ENCODE measurements at regions not wholly inside any gene's neighbourhood (a gene's known extent, or its start where the extent isn't known, plus 50 kb on each side); places are given as distances from the start of the nearest gene placed in this dataset.

DNA sequence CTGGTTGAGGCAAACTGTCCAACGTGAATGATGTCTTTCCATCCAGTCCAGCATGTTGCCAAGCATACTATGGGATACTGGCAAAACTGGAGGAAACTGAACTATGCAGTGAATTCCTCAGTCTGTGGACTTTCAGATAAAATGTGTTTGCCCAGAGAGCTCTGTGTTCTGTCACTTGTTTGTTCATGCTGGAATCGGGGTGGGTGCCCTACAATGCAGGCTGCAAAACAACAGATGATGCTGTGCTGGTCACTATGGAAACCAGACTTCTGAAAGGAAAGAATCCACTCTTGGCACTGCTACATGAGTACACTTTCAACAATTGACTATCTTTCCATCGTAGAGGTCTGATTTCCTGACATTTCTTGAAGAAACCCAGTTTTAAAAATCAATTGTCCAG lies 272.5 kb upstream of the ARHGEF26 start:
- TF ChIP-seq, protein P1, sequence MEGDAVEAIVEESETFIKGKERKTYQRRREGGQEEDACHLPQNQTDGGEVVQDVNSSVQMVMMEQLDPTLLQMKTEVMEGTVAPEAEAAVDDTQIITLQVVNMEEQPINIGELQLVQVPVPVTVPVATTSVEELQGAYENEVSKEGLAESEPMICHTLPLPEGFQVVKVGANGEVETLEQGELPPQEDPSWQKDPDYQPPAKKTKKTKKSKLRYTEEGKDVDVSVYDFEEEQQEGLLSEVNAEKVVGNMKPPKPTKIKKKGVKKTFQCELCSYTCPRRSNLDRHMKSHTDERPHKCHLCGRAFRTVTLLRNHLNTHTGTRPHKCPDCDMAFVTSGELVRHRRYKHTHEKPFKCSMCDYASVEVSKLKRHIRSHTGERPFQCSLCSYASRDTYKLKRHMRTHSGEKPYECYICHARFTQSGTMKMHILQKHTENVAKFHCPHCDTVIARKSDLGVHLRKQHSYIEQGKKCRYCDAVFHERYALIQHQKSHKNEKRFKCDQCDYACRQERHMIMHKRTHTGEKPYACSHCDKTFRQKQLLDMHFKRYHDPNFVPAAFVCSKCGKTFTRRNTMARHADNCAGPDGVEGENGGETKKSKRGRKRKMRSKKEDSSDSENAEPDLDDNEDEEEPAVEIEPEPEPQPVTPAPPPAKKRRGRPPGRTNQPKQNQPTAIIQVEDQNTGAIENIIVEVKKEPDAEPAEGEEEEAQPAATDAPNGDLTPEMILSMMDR (conservative IDR thresholded peaks at IDR 0.05; ENCODE audit: low read depth, low read length), result no peak
- TF ChIP-seq EZH2 (IDR thresholded peaks at IDR 0.05; ENCODE audit: borderline replicate concordance, low read depth, low read length, poor library complexity, severe bottlenecking), result no peak
- Histone ChIP-seq H3K27me3 (replicated peaks; ENCODE audit: insufficient read depth, low read depth, low read length, poor library complexity) (no peaks in the 10 kb centered on the region), H3K27ac (ENCODE audit: low read depth, low read length, poor library complexity, severe bottlenecking) (no peak overlapping the region), H3K9me3 (ENCODE audit: low read depth, low read length, poor library complexity, severe bottlenecking) (no peaks in the 10 kb centered on the region), H3K4me3 (ENCODE audit: low read depth, low read length, poor library complexity, severe bottlenecking) (no peak overlapping the region), H3K4me1 (ENCODE audit: insufficient read depth, low read length, poor library complexity, severe bottlenecking) (no peaks in the 10 kb centered on the region), H3K36me3 (ENCODE audit: insufficient read depth, low read length, poor library complexity, severe bottlenecking) (no peaks in the 10 kb centered on the region)
- CTCF ChIA-PET, result no interaction called here
- POLR2A ChIA-PET (ENCODE audit: low non-redundant PET), result no interaction called here
- no TSS peak for BruUV-seq (replicated peaks)
- no peak for DNase-seq (ENCODE audit: low spot score)
- intact Hi-C loops (cut with micrococcal nuclease; ENCODE audit: unreplicated experiment), result no loop called here

DNA sequence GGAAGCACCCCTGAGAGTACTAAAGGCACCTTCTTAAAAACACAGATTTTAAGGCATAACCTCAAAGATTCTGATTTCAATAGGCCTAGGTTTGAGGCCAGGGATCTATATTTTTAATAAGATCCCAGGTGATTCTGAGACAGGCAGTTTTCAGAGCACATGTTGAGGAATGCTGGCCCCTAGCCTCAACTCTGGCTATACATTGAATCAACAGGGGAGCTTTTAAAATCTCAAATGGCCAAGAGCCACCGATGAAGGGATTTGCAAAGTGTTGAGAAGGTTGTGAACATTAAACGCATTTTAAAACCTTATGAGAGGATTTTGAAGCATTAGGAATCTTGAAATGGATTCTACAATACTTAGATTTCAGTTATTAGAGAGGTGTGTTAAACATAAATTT lies 268.8 kb upstream of the ARHGEF26 start:
- H3K36me3 ChIP-seq (ENCODE audit: insufficient read depth, low read length, poor library complexity, severe bottlenecking), result no peaks in the 10 kb centered on the region
- ChIA-PET POLR2A (ENCODE audit: low non-redundant PET) (no interaction called here), CTCF (no interaction called here)
- H3K27ac ChIP-seq (ENCODE audit: low read depth, low read length, poor library complexity, severe bottlenecking), result no peak overlapping the region
- DNase-seq (ENCODE audit: low spot score), result no peak
- H3K9me3 ChIP-seq (ENCODE audit: low read depth, low read length, poor library complexity, severe bottlenecking), result no peaks in the 10 kb centered on the region
- intact Hi-C loops (cut with micrococcal nuclease; ENCODE audit: unreplicated experiment), result no loop called here
- H3K4me1 ChIP-seq (ENCODE audit: insufficient read depth, low read length, poor library complexity, severe bottlenecking), result no peaks in the 10 kb centered on the region
- H3K4me3 ChIP-seq (ENCODE audit: low read depth, low read length, poor library complexity, severe bottlenecking), result no peak overlapping the region
- no peaks in the 10 kb centered on the region for H3K27me3 ChIP-seq (replicated peaks; ENCODE audit: insufficient read depth, low read depth, low read length, poor library complexity)
- TF ChIP-seq, protein P1 (conservative IDR thresholded peaks at IDR 0.05; ENCODE audit: low read depth, low read length), result no peak
- BruUV-seq (replicated peaks), result no TSS peak

- Histone ChIP-seq H3K9me3 (ENCODE audit: low read depth, low read length, poor library complexity, severe bottlenecking) (no peaks in the 10 kb centered on the region), H3K4me1 (ENCODE audit: insufficient read depth, low read length, poor library complexity, severe bottlenecking) (no peaks in the 10 kb centered on the region), H3K36me3 (ENCODE audit: insufficient read depth, low read length, poor library complexity, severe bottlenecking) (no peaks in the 10 kb centered on the region), H3K27me3 (replicated peaks; ENCODE audit: insufficient read depth, low read depth, low read length, poor library complexity) (no peaks in the 10 kb centered on the region), H3K27ac (ENCODE audit: low read depth, low read length, poor library complexity, severe bottlenecking) (no peak overlapping the region), H3K4me3 (ENCODE audit: low read depth, low read length, poor library complexity, severe bottlenecking) (no peak overlapping the region)
- TF ChIP-seq EZH2 (IDR thresholded peaks at IDR 0.05; ENCODE audit: borderline replicate concordance, low read depth, low read length, poor library complexity, severe bottlenecking), result no peak
- ChIA-PET CTCF (no interaction called here), POLR2A (ENCODE audit: low non-redundant PET) (no interaction called here)
- BruUV-seq (replicated peaks), result no TSS peak
- intact Hi-C loops (cut with micrococcal nuclease; ENCODE audit: unreplicated experiment), result no loop called here
- DNase-seq (ENCODE audit: low spot score), result no peak
These were observed 268.0 kb upstream of the ARHGEF26 start for GRCh38 chr3:153853163-153853562.

GRCh38 chr3:153855772-153856171 lies 265.4 kb upstream of the ARHGEF26 start:
- POLR2A ChIA-PET (ENCODE audit: low non-redundant PET), result no interaction called here
- intact Hi-C loops (cut with micrococcal nuclease; ENCODE audit: unreplicated experiment), result no loop called here
- TF ChIP-seq, protein P1 (conservative IDR thresholded peaks at IDR 0.05; ENCODE audit: low read depth, low read length), result no peak
- no peak for TF ChIP-seq EZH2 (IDR thresholded peaks at IDR 0.05; ENCODE audit: borderline replicate concordance, low read depth, low read length, poor library complexity, severe bottlenecking)
- CTCF ChIA-PET, result no interaction called here
- Histone ChIP-seq H3K36me3 (ENCODE audit: insufficient read depth, low read length, poor library complexity, severe bottlenecking) (no peaks in the 10 kb centered on the region), H3K4me3 (ENCODE audit: low read depth, low read length, poor library complexity, severe bottlenecking) (no peak overlapping the region), H3K27me3 (replicated peaks; ENCODE audit: insufficient read depth, low read depth, low read length, poor library complexity) (no peaks in the 10 kb centered on the region), H3K27ac (ENCODE audit: low read depth, low read length, poor library complexity, severe bottlenecking) (no peak overlapping the region), H3K4me1 (ENCODE audit: insufficient read depth, low read length, poor library complexity, severe bottlenecking) (no peaks in the 10 kb centered on the region), H3K9me3 (ENCODE audit: low read depth, low read length, poor library complexity, severe bottlenecking) (no peaks in the 10 kb centered on the region)
- BruUV-seq (replicated peaks), result no TSS peak
- no peak for DNase-seq (ENCODE audit: low spot score)
